ENCODE measurements at regions not wholly inside any gene's neighbourhood (a gene's known extent, or its start where the extent isn't known, plus 50 kb on each side); places are given as distances from the start of the nearest gene placed in this dataset.

GRCh38 chr16:7177875-7178274, 154.8 kb upstream of the RBFOX1 start:
- no TSS peak for BruUV-seq (replicated peaks)
- CTCF ChIA-PET (ENCODE audit: low intra/inter-chr PET ratio, low total read pairs), result no interaction called here

DNA sequence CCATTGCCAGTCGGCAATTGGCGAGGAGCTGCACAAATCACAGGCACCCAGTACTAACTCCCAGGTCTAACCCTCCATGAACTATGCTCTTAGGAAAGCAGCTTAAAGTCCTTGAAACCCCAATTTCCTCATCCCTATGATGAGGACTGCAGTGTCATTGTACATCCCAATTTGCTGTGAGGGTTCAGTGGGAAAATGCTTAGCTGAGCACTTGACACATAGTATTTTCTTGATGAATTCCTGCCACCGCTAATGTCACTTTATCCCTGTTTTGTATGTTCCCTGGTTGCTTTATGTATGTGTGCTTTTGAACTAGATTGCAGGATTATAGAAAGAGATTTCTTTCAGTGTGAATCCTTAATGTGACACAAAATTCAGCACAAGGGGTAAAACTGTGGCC, 161.5 kb upstream of the RBFOX1 start:
- no peak for ATAC-seq
- no peak overlapping the region for H3K4me2 ChIP-seq (ENCODE audit: low read depth, low read length)
- WGBS (ENCODE audit: low lambda C conversion rate), result 7% methylated on average over 3 of the region's 3 CpGs
- H3K4me3 ChIP-seq (replicated peaks in 1 of 3; ENCODE audit: insufficient read depth in 1 of 3, low read depth in 2 of 3, low read length in 3 of 3), result no peak overlapping the region
- no peak overlapping the region for H2AFZ ChIP-seq (ENCODE audit: low read length)
- intact Hi-C loops (cut with micrococcal nuclease; ENCODE audit: unreplicated experiment), result no loop called here
- DNase-seq (ENCODE audit: low spot score), result no peak
- in situ Hi-C loops (cut with HindIII; ENCODE audit: extremely low pct_ligation_motif_present, low pct_unique_long_range_greater_than_20kb), result no loop called here
- no peaks in the 10 kb centered on the region for H3K36me3 ChIP-seq (replicated peaks in 1 of 2; ENCODE audit: control insufficient read depth in 1 of 2, insufficient read depth in 2 of 2, low read length in 2 of 2)
- H3K27me3 ChIP-seq (ENCODE audit: control insufficient read depth in 1 of 2, insufficient read depth in 2 of 2, low read length in 2 of 2), result no peaks in the 10 kb centered on the region
- H3K27ac ChIP-seq (ENCODE audit: extremely low read length, insufficient read depth, low read length), result no peak overlapping the region
- no peak overlapping the region for H3K9ac ChIP-seq (ENCODE audit: insufficient read depth, low read depth, low read length)
- no peak for FAIRE-seq
- ChIA-PET POLR2A (no interaction called here), CTCF (ENCODE audit: low intra/inter-chr PET ratio, low total read pairs) (no interaction called here)
- H3K4me1 ChIP-seq (ENCODE audit: insufficient read depth, low read length), result no peaks in the 10 kb centered on the region
- H3K79me2 ChIP-seq (ENCODE audit: insufficient read depth, low read length), result no peaks in the 10 kb centered on the region
- no peaks in the 10 kb centered on the region for H4K20me1 ChIP-seq (ENCODE audit: insufficient read depth, low read length)
- peaks cover 26% of the 10 kb centered on the region; the same call in 1 of the 2 replicates for H3K9me3 ChIP-seq (ENCODE audit: low read length)
- BruUV-seq (replicated peaks), result no TSS peak
- TF ChIP-seq MAFF (IDR thresholded peaks at IDR 0.05; ENCODE audit: low read depth, low read length) (peak; percentile 96), SOX13 (IDR thresholded peaks at IDR 0.05) (no peak), SOX13 (CRISPR knock-in tag; conservative IDR thresholded peaks at IDR 0.05 in 1 of 2, IDR thresholded peaks at IDR 0.05 in 1 of 2) (no peak), MAFK (conservative IDR thresholded peaks at IDR 0.05 in 1 of 2, IDR thresholded peaks at IDR 0.05 in 1 of 2; ENCODE audit: low read length in 2 of 2) (peak; percentile 97 to 99), SRSF1 (optimal IDR thresholded peaks at IDR 0.05; ENCODE audit: low read depth, low read length) (no peak), ZIK1 (CRISPR knock-in tag; IDR thresholded peaks at IDR 0.05; ENCODE audit: borderline replicate concordance, low read depth) (no peak), MAFG (CRISPR knock-in tag; IDR thresholded peaks at IDR 0.05) (0 out of 2 replicates have a peak, but pooled peaks have one; percentile 26), FOXC1 (CRISPR knock-in tag; IDR thresholded peaks at IDR 0.05; ENCODE audit: borderline replicate concordance) (no peak)

More at GRCh38 chr16:7177875-7178274, 154.8 kb upstream of the RBFOX1 start:
- WGBS (ENCODE audit: low lambda C conversion rate), result 2% methylated on average over 2 of the region's 2 CpGs
- DNase-seq (ENCODE audit: low spot score) (no peak), FAIRE-seq (no peak), ATAC-seq (no peak)
- H3K9me3 ChIP-seq (ENCODE audit: low read length), result peaks cover 34% of the 10 kb centered on the region
- H4K20me1 ChIP-seq (ENCODE audit: insufficient read depth, low read length), result no peaks in the 10 kb centered on the region
- POLR2A ChIA-PET, result no interaction called here
- intact Hi-C loops (cut with micrococcal nuclease; ENCODE audit: unreplicated experiment), result no loop called here
- no peaks in the 10 kb centered on the region for H3K27me3 ChIP-seq (ENCODE audit: control insufficient read depth in 1 of 2, insufficient read depth in 2 of 2, low read length in 2 of 2)
- no peak overlapping the region for H3K4me3 ChIP-seq (replicated peaks in 1 of 3; ENCODE audit: insufficient read depth in 1 of 3, low read depth in 2 of 3, low read length in 3 of 3)
- no peaks in the 10 kb centered on the region for H3K4me1 ChIP-seq (ENCODE audit: insufficient read depth, low read length)
- no peaks in the 10 kb centered on the region for H3K36me3 ChIP-seq (replicated peaks in 1 of 2; ENCODE audit: control insufficient read depth in 1 of 2, insufficient read depth in 2 of 2, low read length in 2 of 2)
- H3K27ac ChIP-seq (ENCODE audit: extremely low read length, insufficient read depth, low read length), result no peak overlapping the region
- in situ Hi-C loops (cut with HindIII; ENCODE audit: extremely low pct_ligation_motif_present, low pct_unique_long_range_greater_than_20kb), result no loop called here
- H3K79me2 ChIP-seq (ENCODE audit: insufficient read depth, low read length), result no peaks in the 10 kb centered on the region
- no peak overlapping the region for H3K9ac ChIP-seq (ENCODE audit: insufficient read depth, low read depth, low read length)
- H3K4me2 ChIP-seq (ENCODE audit: low read depth, low read length), result no peak overlapping the region
- TF ChIP-seq ZNF12 (CRISPR knock-in tag; IDR thresholded peaks at IDR 0.05), result peak; percentile 88
- TF ChIP-seq, protein P1, sequence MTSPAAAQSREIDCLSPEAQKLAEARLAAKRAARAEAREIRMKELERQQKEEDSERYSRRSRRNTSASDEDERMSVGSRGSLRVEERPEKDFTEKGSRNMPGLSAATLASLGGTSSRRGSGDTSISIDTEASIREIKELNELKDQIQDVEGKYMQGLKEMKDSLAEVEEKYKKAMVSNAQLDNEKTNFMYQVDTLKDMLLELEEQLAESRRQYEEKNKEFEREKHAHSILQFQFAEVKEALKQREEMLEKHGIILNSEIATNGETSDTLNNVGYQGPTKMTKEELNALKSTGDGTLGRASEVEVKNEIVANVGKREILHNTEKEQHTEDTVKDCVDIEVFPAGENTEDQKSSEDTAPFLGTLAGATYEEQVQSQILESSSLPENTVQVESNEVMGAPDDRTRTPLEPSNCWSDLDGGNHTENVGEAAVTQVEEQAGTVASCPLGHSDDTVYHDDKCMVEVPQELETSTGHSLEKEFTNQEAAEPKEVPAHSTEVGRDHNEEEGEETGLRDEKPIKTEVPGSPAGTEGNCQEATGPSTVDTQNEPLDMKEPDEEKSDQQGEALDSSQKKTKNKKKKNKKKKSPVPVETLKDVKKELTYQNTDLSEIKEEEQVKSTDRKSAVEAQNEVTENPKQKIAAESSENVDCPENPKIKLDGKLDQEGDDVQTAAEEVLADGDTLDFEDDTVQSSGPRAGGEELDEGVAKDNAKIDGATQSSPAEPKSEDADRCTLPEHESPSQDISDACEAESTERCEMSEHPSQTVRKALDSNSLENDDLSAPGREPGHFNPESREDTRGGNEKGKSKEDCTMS (CRISPR knock-in tag; conservative IDR thresholded peaks at IDR 0.05), result no peak
- no peak overlapping the region for H2AFZ ChIP-seq (ENCODE audit: low read length)

All from HepG2 (cell line).